Breast epithelium (tissue), 4 donors: ENCODE measurements at regions not wholly inside any gene's neighbourhood (a gene's known extent, or its start where the extent isn't known, plus 50 kb on each side); places are given as distances from the start of the nearest gene placed in this dataset.

Experiments
- DNase-seq, 2 donors: peaks; one replicate each; pipeline ENCODE4 v3.0.0-alpha.2; 2019; ENCODE audit warnings: low spot score in 2 of 2
- H3K27ac ChIP-seq, 2 donors: fragments of 200-600 bp; sonication (generic) in 1 of 2; one replicate each; pipeline ENCODE4 v1.5.1; 2016 to 2019; ENCODE audit warnings: mild to moderate bottlenecking in 1 of 2
- H3K27me3 ChIP-seq, 2 donors: fragments of 200-600 bp; sonication (generic) in 1 of 2; one replicate each; pipeline versions ENCODE4 v1.5.1 to v1.6.0; 2017 to 2019; ENCODE audit warnings: control low read depth in 1 of 2, mild to moderate bottlenecking in 1 of 2
- H3K36me3 ChIP-seq: fragments of 200-600 bp; one replicate; pipeline ENCODE4 v1.5.1; 2019
- H3K4me1 ChIP-seq, 2 donors: fragments of 200-600 bp; sonication (generic); one replicate each; pipeline ENCODE4 v1.5.1; 2016 to 2019; ENCODE audit warnings: control low read depth in 1 of 2
- H3K4me3 ChIP-seq, 3 donors: fragments of 200-600 bp; sonication (generic); 1 replicate in 2 of 3; 2 replicates in 1 of 3; pipeline ENCODE4 v1.5.1; 2016 to 2019; ENCODE audit warnings: mild to moderate bottlenecking in 3 of 3, moderate library complexity in 2 of 3
- H3K9me3 ChIP-seq, 2 donors: fragments of 200-600 bp; sonication (generic) in 1 of 2; one replicate each; pipeline ENCODE4 v1.5.1; 2016 to 2019; ENCODE audit warnings: control low read depth in 1 of 2
- POLR2A ChIP-seq: fragments of 450-650 bp; IDR thresholded peaks from one replicate; pipeline ENCODE4 v1.6.1; 2016; ENCODE audit warnings: antibody characterized with exemption, mild to moderate bottlenecking, moderate library complexity
- POLR2AphosphoS5 ChIP-seq, 3 donors: sonication (generic); formaldehyde crosslinking; IDR thresholded peaks; one replicate each; pipeline ENCODE4 v1.6.1; 2017; ENCODE audit warnings: antibody characterized with exemption in 3 of 3
- intact Hi-C: fragments of 100-400 bp; cut with DNase I; formaldehyde crosslinking; loops from one replicate; pipeline ENCODE4 v1.15.1; 2023; ENCODE audit warnings: low total_unique reads
- TF ChIP-seq, protein P1 (sequence below), 3 donors: fragments of 450-650 bp; IDR thresholded peaks; one replicate each; pipeline ENCODE4 v1.5.1; 2016 to 2017; ENCODE audit warnings: antibody characterized with exemption in 3 of 3, mild to moderate bottlenecking in 3 of 3, moderate library complexity in 3 of 3

DNA sequence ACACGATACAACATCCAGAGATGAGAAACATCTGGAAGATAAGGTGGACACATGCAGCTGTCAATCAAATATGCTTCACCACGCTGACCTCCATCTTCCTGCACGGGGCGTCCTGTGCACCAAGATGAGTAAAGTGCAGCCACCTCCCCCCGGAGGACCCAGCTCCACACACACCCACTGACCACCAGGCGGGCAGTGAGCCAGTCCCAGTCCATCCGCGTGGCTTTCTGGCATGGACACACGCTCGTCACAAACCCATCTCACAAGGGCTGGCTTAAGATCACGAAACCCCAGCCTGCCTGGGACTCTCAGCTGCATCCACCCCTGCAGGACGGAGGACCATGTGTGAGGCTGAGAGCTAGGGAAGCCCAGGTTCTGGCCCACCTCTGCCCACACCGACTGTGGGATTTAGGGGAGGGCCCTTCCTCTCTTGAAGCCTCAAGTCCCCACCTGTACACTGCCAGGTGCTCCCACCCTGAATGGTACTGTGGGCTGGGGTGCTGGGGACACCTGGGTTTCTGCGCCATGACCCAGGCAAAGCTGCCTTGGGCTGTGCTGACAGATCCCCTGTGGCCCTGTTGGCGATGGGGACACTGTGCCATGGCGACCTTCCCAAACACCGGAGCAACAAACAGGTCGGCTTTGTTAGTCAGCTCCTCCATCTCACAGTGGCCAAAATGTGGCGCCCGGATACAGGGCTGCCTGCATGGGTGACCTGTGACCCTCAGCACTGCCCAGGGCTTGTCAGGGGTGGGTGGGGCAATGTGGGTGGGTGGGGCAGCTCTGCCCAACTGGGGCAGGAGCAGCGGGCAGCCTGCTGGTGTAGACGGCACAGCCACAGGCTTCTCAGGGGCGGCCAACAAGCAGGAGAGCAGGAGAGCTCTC is 629.0 kb downstream of the TBC1D22A start:
- no peak overlapping the region for H3K27ac ChIP-seq
- no peak overlapping the region for H3K4me3 ChIP-seq
- H3K4me1 ChIP-seq = no peaks in the 10 kb centered on the region
- H3K27me3 ChIP-seq = peaks cover 0 to 43% of the 10 kb centered on the region in 2 donors
- TF ChIP-seq, protein P1, sequence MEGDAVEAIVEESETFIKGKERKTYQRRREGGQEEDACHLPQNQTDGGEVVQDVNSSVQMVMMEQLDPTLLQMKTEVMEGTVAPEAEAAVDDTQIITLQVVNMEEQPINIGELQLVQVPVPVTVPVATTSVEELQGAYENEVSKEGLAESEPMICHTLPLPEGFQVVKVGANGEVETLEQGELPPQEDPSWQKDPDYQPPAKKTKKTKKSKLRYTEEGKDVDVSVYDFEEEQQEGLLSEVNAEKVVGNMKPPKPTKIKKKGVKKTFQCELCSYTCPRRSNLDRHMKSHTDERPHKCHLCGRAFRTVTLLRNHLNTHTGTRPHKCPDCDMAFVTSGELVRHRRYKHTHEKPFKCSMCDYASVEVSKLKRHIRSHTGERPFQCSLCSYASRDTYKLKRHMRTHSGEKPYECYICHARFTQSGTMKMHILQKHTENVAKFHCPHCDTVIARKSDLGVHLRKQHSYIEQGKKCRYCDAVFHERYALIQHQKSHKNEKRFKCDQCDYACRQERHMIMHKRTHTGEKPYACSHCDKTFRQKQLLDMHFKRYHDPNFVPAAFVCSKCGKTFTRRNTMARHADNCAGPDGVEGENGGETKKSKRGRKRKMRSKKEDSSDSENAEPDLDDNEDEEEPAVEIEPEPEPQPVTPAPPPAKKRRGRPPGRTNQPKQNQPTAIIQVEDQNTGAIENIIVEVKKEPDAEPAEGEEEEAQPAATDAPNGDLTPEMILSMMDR (IDR thresholded peaks at IDR 0.05) = no peak
- TF ChIP-seq POLR2AphosphoS5 (IDR thresholded peaks at IDR 0.05) = no peak
- no peak for TF ChIP-seq POLR2A
- no peak for DNase-seq
- intact Hi-C loops = loop anchor here (10.0 kb wide), 1 partner anchor 1397 kb away; no protein-coding TSS in a partner anchor
- no peaks in the 10 kb centered on the region for H3K9me3 ChIP-seq
- no peaks in the 10 kb centered on the region for H3K36me3 ChIP-seq

DNA sequence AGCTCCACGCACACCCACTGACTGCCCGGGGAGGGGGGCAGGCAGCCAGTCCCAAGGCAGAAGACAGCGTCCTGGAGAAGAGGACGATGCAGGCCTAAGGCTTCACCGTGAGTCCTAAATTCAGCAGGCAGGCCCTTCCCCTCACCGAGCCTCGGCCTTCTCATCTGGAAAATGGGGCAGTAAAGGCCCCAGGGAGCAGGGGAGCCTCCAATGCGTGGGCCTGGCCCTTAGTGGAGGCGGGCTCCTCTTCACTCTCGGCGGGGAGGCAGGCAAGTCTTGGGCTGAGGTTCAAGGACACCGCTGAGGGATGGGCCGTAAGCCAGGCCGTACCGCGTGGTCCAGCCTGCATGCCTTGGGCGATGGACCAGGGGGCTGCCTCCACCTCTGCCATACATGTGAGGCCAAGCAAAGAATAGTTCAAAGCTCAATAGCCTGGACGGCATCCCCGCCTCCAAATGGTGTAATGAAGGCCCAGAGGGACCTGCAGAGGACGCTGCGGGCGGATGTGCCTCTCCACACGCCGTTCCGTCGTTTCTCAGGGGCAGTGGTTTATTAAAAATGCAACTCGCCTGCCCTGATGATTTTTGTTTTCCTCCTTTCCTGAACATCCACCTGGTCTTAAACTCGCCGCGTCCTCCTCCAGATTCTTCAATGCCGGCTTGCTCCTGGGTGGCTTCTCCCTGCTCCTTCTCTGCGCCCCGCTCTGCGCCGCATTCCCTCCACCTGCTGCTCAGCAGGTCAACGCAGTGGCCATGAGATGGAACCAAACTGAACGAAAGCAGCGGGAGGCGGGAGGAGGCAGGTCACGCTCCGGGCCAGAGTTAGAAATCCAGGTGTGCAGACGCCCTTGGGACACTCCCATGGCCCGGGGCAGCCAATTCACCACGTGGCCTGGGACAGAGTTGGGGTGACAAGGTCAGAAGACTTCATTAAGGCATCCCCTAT is 627.8 kb downstream of the TBC1D22A start:
- TF ChIP-seq POLR2AphosphoS5 (IDR thresholded peaks at IDR 0.05) = no peak
- TF ChIP-seq, protein P1 (IDR thresholded peaks at IDR 0.05) = no peak
- no peak for TF ChIP-seq POLR2A
- no peaks in the 10 kb centered on the region for H3K36me3 ChIP-seq
- no peak overlapping the region for H3K27ac ChIP-seq
- H3K9me3 ChIP-seq = no peaks in the 10 kb centered on the region
- H3K27me3 ChIP-seq = peaks cover 0 to 43% of the 10 kb centered on the region in 2 donors
- DNase-seq = no peak
- no peak overlapping the region for H3K4me3 ChIP-seq
- intact Hi-C loops = loop anchor here (10.0 kb wide), 1 partner anchor 1395 kb away; no protein-coding TSS in a partner anchor
- H3K4me1 ChIP-seq = no peaks in the 10 kb centered on the region

- Histone ChIP-seq H3K36me3 (no peaks in the 10 kb centered on the region), H3K4me3 (no peak overlapping the region), H3K27me3 (peaks cover 0 to 52% of the 10 kb centered on the region in 2 donors), H3K27ac (no peak overlapping the region), H3K4me1 (no peaks in the 10 kb centered on the region), H3K9me3 (no peaks in the 10 kb centered on the region)
- TF ChIP-seq POLR2A (no peak), POLR2AphosphoS5 (IDR thresholded peaks at IDR 0.05) (no peak)
- TF ChIP-seq, protein P1 (IDR thresholded peaks at IDR 0.05) = no peak
- intact Hi-C loops = no loop called here
- no peak for DNase-seq
Measured at GRCh38 chr22:47389201-47389600, 626.8 kb downstream of the TBC1D22A start.

DNA sequence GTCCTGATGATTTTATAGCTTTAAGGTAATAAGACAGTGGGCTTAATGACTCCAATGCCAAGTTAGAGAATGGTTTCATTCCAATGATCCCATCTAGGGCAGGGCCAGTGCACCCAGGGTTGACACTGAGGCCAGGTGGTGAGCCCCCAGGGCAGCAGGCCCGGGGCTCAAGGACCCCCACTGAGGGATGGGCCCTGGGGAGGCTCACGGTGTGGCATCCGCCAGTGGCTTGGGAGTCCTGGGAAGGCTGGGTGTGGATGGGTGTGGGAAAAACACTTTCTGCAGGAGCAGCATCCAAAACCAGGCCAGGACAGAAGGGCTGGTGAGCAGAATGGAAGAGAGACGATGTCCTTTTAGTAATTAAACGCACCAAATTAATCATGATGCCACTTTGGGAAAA is 626.3 kb downstream of the TBC1D22A start:
- TF ChIP-seq POLR2A (no peak), POLR2AphosphoS5 (IDR thresholded peaks at IDR 0.05) (no peak)
- TF ChIP-seq, protein P1 (IDR thresholded peaks at IDR 0.05) = no peak
- Histone ChIP-seq H3K27ac (no peak overlapping the region), H3K4me1 (no peaks in the 10 kb centered on the region), H3K36me3 (no peaks in the 10 kb centered on the region), H3K4me3 (no peak overlapping the region), H3K9me3 (no peaks in the 10 kb centered on the region), H3K27me3 (peaks cover 0 to 57% of the 10 kb centered on the region in 2 donors)
- peak in 1 of 2 donors; percentile 15 for DNase-seq
- intact Hi-C loops = no loop called here
